SJCRH30 (cell line): ENCODE measurements at regions not wholly inside any gene's neighbourhood (a gene's known extent, or its start where the extent isn't known, plus 50 kb on each side); places are given as distances from the start of the nearest gene placed in this dataset.

Experiments
- DNase-seq, 2 experiments: peaks; one replicate each; pipeline ENCODE4 v3.0.0-alpha.2; 2015 to 2020
- H3K27ac ChIP-seq: fragments of 250-450 bp; sonication (Bioruptor Pico); 2 replicates; pipeline ENCODE4 v1.5.1; 2020; ENCODE audit warnings: mild to moderate bottlenecking, moderate library complexity
- H3K27me3 ChIP-seq: fragments of 250-450 bp; sonication (Bioruptor Pico); 2 replicates; pipeline ENCODE4 v1.5.1; 2020; ENCODE audit warnings: mild to moderate bottlenecking, moderate library complexity
- H3K36me3 ChIP-seq: fragments of 250-450 bp; sonication (Bioruptor Pico); 2 replicates; pipeline ENCODE4 v1.5.1; 2020; ENCODE audit warnings: mild to moderate bottlenecking, moderate library complexity
- H3K4me1 ChIP-seq: fragments of 250-450 bp; sonication (Bioruptor Pico); 2 replicates; pipeline ENCODE4 v1.5.1; 2020; ENCODE audit warnings: mild to moderate bottlenecking, moderate library complexity
- H3K4me3 ChIP-seq: fragments of 250-450 bp; sonication (Bioruptor Pico); 2 replicates; pipeline ENCODE4 v1.5.1; 2020; ENCODE audit warnings: mild to moderate bottlenecking, moderate library complexity
- H3K9me3 ChIP-seq: fragments of 250-450 bp; sonication (Bioruptor Pico); replicated peaks from 2 replicates; pipeline ENCODE4 v1.5.1; 2020; ENCODE audit warnings: mild to moderate bottlenecking, moderate library complexity

- no peak for DNase-seq
- Histone ChIP-seq H3K4me3 (no peak overlapping the region), H3K27me3 (no peaks in the 10 kb centered on the region)
These were observed 246.2 kb downstream of the LNPK start for GRCh38 chr2:175755656-175756386.

GRCh38 chr2:175755169-175755568, 246.9 kb downstream of the LNPK start:
- Histone ChIP-seq H3K36me3 (no peaks in the 10 kb centered on the region), H3K9me3 (no peaks in the 10 kb centered on the region), H3K4me1 (no peaks in the 10 kb centered on the region), H3K27ac (no peak overlapping the region), H3K4me3 (no peak overlapping the region), H3K27me3 (no peaks in the 10 kb centered on the region)
- no peak for DNase-seq

More at GRCh38 chr2:175755656-175756386, 246.2 kb downstream of the LNPK start:
- no peaks in the 10 kb centered on the region for H3K36me3 ChIP-seq
- H3K27ac ChIP-seq: no peak overlapping the region
- H3K4me1 ChIP-seq: no peaks in the 10 kb centered on the region
- H3K9me3 ChIP-seq: no peaks in the 10 kb centered on the region

GRCh38 chr2:175750195-175750594, 251.9 kb downstream of the LNPK start:
- Histone ChIP-seq H3K4me3 (no peak overlapping the region), H3K27me3 (no peaks in the 10 kb centered on the region), H3K4me1 (no peaks in the 10 kb centered on the region), H3K27ac (no peak overlapping the region), H3K9me3 (no peaks in the 10 kb centered on the region), H3K36me3 (no peaks in the 10 kb centered on the region)
- DNase-seq: no peak

- H3K4me3 ChIP-seq: no peak overlapping the region
- DNase-seq: no peak
- no peaks in the 10 kb centered on the region for H3K9me3 ChIP-seq
- no peak overlapping the region for H3K27ac ChIP-seq
- no peaks in the 10 kb centered on the region for H3K36me3 ChIP-seq
- H3K27me3 ChIP-seq: no peaks in the 10 kb centered on the region
- 0 out of 2 replicates have a peak, but pooled peaks cover 8% of the 10 kb centered on the region for H3K4me1 ChIP-seq
These were observed 256.2 kb downstream of the LNPK start for GRCh38 chr2:175745911-175746310.

- Histone ChIP-seq H3K4me3 (no peak overlapping the region), H3K4me1 (0 out of 2 replicates have a peak, but pooled peaks cover 8% of the 10 kb centered on the region), H3K9me3 (no peaks in the 10 kb centered on the region), H3K27me3 (no peaks in the 10 kb centered on the region), H3K36me3 (no peaks in the 10 kb centered on the region), H3K27ac (no peak overlapping the region)
- no peak for DNase-seq
These were observed 258.1 kb downstream of the LNPK start for GRCh38 chr2:175744000-175744399.

GRCh38 chr2:175743011-175743410, 259.1 kb downstream of the LNPK start:
- no peaks in the 10 kb centered on the region for H3K27me3 ChIP-seq
- no peak overlapping the region for H3K4me3 ChIP-seq
- H3K4me1 ChIP-seq: 0 out of 2 replicates have a peak, but pooled peaks cover 8% of the 10 kb centered on the region
- no peak for DNase-seq
- H3K9me3 ChIP-seq: no peaks in the 10 kb centered on the region
- peak overlapping the region; percentile 40 for H3K27ac ChIP-seq
- no peaks in the 10 kb centered on the region for H3K36me3 ChIP-seq

GRCh38 chr2:175742367-175742766, 259.7 kb downstream of the LNPK start:
- Histone ChIP-seq H3K27ac (peak overlapping the region; percentile 40), H3K4me3 (no peak overlapping the region), H3K27me3 (no peaks in the 10 kb centered on the region), H3K4me1 (0 out of 2 replicates have a peak, but pooled peaks cover 8% of the 10 kb centered on the region), H3K9me3 (no peaks in the 10 kb centered on the region), H3K36me3 (no peaks in the 10 kb centered on the region)
- peak; percentile 20 to 38 for DNase-seq

GRCh38 chr2:175741164-175741563, 260.9 kb downstream of the LNPK start:
- H3K27ac ChIP-seq: no peak overlapping the region
- H3K4me3 ChIP-seq: no peak overlapping the region
- no peaks in the 10 kb centered on the region for H3K27me3 ChIP-seq
- DNase-seq: no peak
- H3K36me3 ChIP-seq: no peaks in the 10 kb centered on the region
- H3K4me1 ChIP-seq: 0 out of 2 replicates have a peak, but pooled peaks cover 8% of the 10 kb centered on the region
- H3K9me3 ChIP-seq: no peaks in the 10 kb centered on the region

GRCh38 chr2:175737722-175738361, 264.2 kb downstream of the LNPK start:
- Histone ChIP-seq H3K4me1 (0 out of 2 replicates have a peak, but pooled peaks cover 4% of the 10 kb centered on the region), H3K36me3 (no peaks in the 10 kb centered on the region), H3K27me3 (no peaks in the 10 kb centered on the region), H3K9me3 (no peaks in the 10 kb centered on the region), H3K4me3 (no peak overlapping the region), H3K27ac (no peak overlapping the region)
- DNase-seq: no peak

GRCh38 chr2:175734686-175735085, 267.4 kb downstream of the LNPK start:
- Histone ChIP-seq H3K4me1 (no peaks in the 10 kb centered on the region), H3K4me3 (no peak overlapping the region), H3K27me3 (no peaks in the 10 kb centered on the region), H3K9me3 (no peaks in the 10 kb centered on the region), H3K27ac (no peak overlapping the region), H3K36me3 (no peaks in the 10 kb centered on the region)
- peak; percentile 35 to 47 for DNase-seq

- no peaks in the 10 kb centered on the region for H3K27me3 ChIP-seq
- H3K36me3 ChIP-seq: no peaks in the 10 kb centered on the region
- H3K4me3 ChIP-seq: no peak overlapping the region
- no peaks in the 10 kb centered on the region for H3K4me1 ChIP-seq
- no peak overlapping the region for H3K27ac ChIP-seq
- no peak for DNase-seq
- H3K9me3 ChIP-seq: no peaks in the 10 kb centered on the region
These were observed 269.5 kb downstream of the LNPK start for GRCh38 chr2:175732531-175732930.

GRCh38 chr2:175730050-175730449, 272.0 kb downstream of the LNPK start:
- H3K9me3 ChIP-seq: no peaks in the 10 kb centered on the region
- H3K4me1 ChIP-seq: no peaks in the 10 kb centered on the region
- H3K27me3 ChIP-seq: no peaks in the 10 kb centered on the region
- DNase-seq: no peak
- H3K4me3 ChIP-seq: no peak overlapping the region
- H3K27ac ChIP-seq: no peak overlapping the region
- H3K36me3 ChIP-seq: no peaks in the 10 kb centered on the region

- no peak for DNase-seq
- H3K4me1 ChIP-seq: no peaks in the 10 kb centered on the region
These were observed 272.9 kb downstream of the LNPK start for GRCh38 chr2:175729049-175729706.

GRCh38 chr2:175728032-175728431, 274.0 kb downstream of the LNPK start:
- no peaks in the 10 kb centered on the region for H3K9me3 ChIP-seq
- H3K36me3 ChIP-seq: no peaks in the 10 kb centered on the region
- H3K27ac ChIP-seq: no peak overlapping the region
- H3K4me1 ChIP-seq: no peaks in the 10 kb centered on the region
- no peak for DNase-seq
- no peak overlapping the region for H3K4me3 ChIP-seq
- no peaks in the 10 kb centered on the region for H3K27me3 ChIP-seq

More at GRCh38 chr2:175729049-175729706, 272.9 kb downstream of the LNPK start:
- Histone ChIP-seq H3K27ac (no peak overlapping the region), H3K4me3 (no peak overlapping the region), H3K36me3 (no peaks in the 10 kb centered on the region), H3K9me3 (no peaks in the 10 kb centered on the region), H3K27me3 (no peaks in the 10 kb centered on the region)

- no peaks in the 10 kb centered on the region for H3K27me3 ChIP-seq
- no peak for DNase-seq
- H3K27ac ChIP-seq: no peak overlapping the region
- H3K36me3 ChIP-seq: no peaks in the 10 kb centered on the region
- no peak overlapping the region for H3K4me3 ChIP-seq
- H3K4me1 ChIP-seq: no peaks in the 10 kb centered on the region
- no peaks in the 10 kb centered on the region for H3K9me3 ChIP-seq
These were observed 275.8 kb downstream of the LNPK start for GRCh38 chr2:175726223-175726622.
